ENCODE measurements at regions not wholly inside any gene's neighbourhood (a gene's known extent, or its start where the extent isn't known, plus 50 kb on each side); places are given as distances from the start of the nearest gene placed in this dataset.

- Mint-ChIP-seq H3K4me1 (no peaks in the 10 kb centered on the region), H3K36me3 (ENCODE audit: low read depth) (peaks cover 3% of the 10 kb centered on the region; the same call in 1 of the 3 replicates), H3K9me3 (no peaks in the 10 kb centered on the region; the same call in 1 of the 3 replicates), H3K4me3 (no peak overlapping the region), H3K27me3 (ENCODE audit: insufficient read depth, low read depth, poor library complexity) (no peaks in the 10 kb centered on the region), H3K27ac (no peak overlapping the region)
- ATAC-seq (no peak), DNase-seq (ENCODE audit: low spot score) (no peak)
- H3K79me2 ChIP-seq (replicated peaks; ENCODE audit: insufficient read depth), result no peaks in the 10 kb centered on the region
- no peaks in the 10 kb centered on the region for H3K4me1 ChIP-seq (ENCODE audit: insufficient read depth)
- H3K27me3 ChIP-seq (ENCODE audit: insufficient read depth), result no peaks in the 10 kb centered on the region
- H3F3A ChIP-seq (replicated peaks; ENCODE audit: low read depth), result no peaks in the 10 kb centered on the region
- no peak overlapping the region for H3K27ac ChIP-seq (ENCODE audit: low read depth)
- H4K20me1 ChIP-seq (replicated peaks; ENCODE audit: insufficient read depth), result no peaks in the 10 kb centered on the region
- no peak for TF ChIP-seq ZNF462 (CRISPR knock-in tag; IDR thresholded peaks at IDR 0.05)
- TF ChIP-seq ETS1 (IDR thresholded peaks at IDR 0.05), result no peak
- no peak for TF ChIP-seq STAT1 (IDR thresholded peaks at IDR 0.05; ENCODE audit: unreplicated experiment)
- TF ChIP-seq ZNF331 (CRISPR knock-in tag; IDR thresholded peaks at IDR 0.05; ENCODE audit: low read depth), result no peak
- no peak for TF ChIP-seq ZNF114 (CRISPR knock-in tag; IDR thresholded peaks at IDR 0.05)
- no peak for TF ChIP-seq EZH2phosphoT487 (IDR thresholded peaks at IDR 0.05; ENCODE audit: unreplicated experiment)
- no peaks in the 10 kb centered on the region for H3K9me2 ChIP-seq (ENCODE audit: insufficient read depth)
- no peak overlapping the region for H2AFZ ChIP-seq
- H3K4me2 ChIP-seq, result no peak overlapping the region
- H3K4me3 ChIP-seq, result no peak overlapping the region
- H3K36me3 ChIP-seq (ENCODE audit: insufficient read depth), result no peaks in the 10 kb centered on the region
Observed at GRCh38 chrY:11293392-11293791, 1407.6 kb upstream of the USP9Y start.

Measured in GM23338 (cell line).